ENCODE measurements at regions not wholly inside any gene's neighbourhood (a gene's known extent, or its start where the extent isn't known, plus 50 kb on each side); places are given as distances from the start of the nearest gene placed in this dataset.

DNA sequence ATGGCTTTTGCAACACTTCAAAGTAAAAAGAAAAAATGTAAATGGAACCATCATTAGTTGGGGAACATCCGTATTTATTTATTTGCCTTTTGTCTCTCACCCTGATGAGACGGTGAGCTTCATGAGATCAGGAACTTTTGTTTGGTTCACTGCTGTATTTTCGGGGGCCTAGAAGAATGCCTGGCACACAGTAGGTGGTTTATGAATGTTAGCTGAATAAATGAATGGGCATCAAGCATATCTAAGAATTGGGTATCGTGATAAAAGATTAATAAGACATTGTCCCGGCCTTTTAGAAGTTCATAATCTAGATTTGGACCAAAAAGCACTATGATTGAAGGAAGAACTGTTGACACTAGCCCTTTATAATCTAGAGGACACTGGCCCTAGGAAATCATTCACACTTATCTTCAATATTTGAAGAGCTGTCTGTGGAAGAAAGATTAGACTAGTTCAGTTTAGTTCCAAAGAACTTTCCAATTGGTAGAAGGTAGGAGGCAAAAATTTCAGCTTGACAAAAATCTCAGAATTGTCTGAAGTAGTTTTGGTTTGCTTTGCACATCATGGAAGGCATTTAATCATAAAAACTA lies 70.3 kb upstream of the CD83 start:
- TF ChIP-seq, protein P1, sequence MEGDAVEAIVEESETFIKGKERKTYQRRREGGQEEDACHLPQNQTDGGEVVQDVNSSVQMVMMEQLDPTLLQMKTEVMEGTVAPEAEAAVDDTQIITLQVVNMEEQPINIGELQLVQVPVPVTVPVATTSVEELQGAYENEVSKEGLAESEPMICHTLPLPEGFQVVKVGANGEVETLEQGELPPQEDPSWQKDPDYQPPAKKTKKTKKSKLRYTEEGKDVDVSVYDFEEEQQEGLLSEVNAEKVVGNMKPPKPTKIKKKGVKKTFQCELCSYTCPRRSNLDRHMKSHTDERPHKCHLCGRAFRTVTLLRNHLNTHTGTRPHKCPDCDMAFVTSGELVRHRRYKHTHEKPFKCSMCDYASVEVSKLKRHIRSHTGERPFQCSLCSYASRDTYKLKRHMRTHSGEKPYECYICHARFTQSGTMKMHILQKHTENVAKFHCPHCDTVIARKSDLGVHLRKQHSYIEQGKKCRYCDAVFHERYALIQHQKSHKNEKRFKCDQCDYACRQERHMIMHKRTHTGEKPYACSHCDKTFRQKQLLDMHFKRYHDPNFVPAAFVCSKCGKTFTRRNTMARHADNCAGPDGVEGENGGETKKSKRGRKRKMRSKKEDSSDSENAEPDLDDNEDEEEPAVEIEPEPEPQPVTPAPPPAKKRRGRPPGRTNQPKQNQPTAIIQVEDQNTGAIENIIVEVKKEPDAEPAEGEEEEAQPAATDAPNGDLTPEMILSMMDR (IDR thresholded peaks at IDR 0.05; ENCODE audit: poor library complexity, severe bottlenecking), result no peak
- Histone ChIP-seq H3K4me1 (ENCODE audit: insufficient read depth, poor library complexity, severe bottlenecking) (no peaks in the 10 kb centered on the region), H3K4me3 (ENCODE audit: severe bottlenecking) (no peak overlapping the region), H3K9me3 (ENCODE audit: severe bottlenecking) (no peaks in the 10 kb centered on the region), H3K27ac (ENCODE audit: poor library complexity, severe bottlenecking) (no peak overlapping the region), H3K27me3 (ENCODE audit: insufficient read depth, poor library complexity, severe bottlenecking) (no peaks in the 10 kb centered on the region), H3K36me3 (ENCODE audit: low read depth) (no peaks in the 10 kb centered on the region)
- DNase-seq (ENCODE audit: low spot score) (no peak), ATAC-seq (ENCODE audit: low read depth) (no peak)

DNA sequence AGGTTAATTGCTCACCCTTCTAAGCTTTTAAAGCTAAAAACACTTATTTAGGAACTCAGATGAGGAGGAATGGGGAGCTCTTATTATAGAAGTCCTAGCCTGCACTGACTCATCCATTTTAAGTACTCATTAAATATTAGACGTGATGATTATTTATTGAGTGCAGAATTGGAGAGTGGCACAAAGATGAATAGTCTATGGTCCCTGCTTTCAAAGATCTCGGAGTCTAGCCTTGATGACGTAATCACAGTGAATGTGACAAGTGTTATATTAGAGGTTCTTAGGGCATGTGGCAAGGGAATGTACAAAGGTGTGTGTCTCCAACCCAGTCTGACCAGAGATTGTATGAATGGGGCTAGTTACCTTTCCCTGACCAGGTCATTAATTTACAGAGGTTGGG lies 68.7 kb upstream of the CD83 start:
- Histone ChIP-seq H3K4me1 (ENCODE audit: insufficient read depth, poor library complexity, severe bottlenecking) (no peaks in the 10 kb centered on the region), H3K36me3 (ENCODE audit: low read depth) (no peaks in the 10 kb centered on the region), H3K27ac (ENCODE audit: poor library complexity, severe bottlenecking) (no peak overlapping the region), H3K9me3 (ENCODE audit: severe bottlenecking) (peaks cover 3% of the 10 kb centered on the region), H3K27me3 (ENCODE audit: insufficient read depth, poor library complexity, severe bottlenecking) (no peaks in the 10 kb centered on the region), H3K4me3 (ENCODE audit: severe bottlenecking) (no peak overlapping the region)
- DNase-seq (ENCODE audit: low spot score) (no peak), ATAC-seq (ENCODE audit: low read depth) (no peak)
- TF ChIP-seq, protein P1 (IDR thresholded peaks at IDR 0.05; ENCODE audit: poor library complexity, severe bottlenecking), result no peak

DNA sequence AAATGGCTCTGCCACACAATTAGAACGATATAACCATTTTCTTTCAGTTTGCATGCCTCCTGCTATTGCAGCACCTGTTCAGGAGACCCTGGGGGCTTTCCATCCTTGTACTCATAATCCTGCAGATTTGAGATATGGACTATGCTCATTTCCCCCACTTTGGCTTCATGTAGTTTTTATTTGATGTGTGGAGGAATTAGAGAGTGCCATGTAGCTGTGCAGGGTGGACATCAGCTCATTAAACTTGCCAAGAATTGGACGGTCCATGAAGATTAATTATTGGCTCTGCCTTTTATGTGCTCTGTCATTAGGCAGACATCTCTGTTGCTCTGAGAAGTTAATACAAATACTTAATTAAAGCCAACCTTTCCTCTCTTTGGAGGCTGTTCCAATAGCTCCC lies 66.2 kb upstream of the CD83 start:
- Histone ChIP-seq H3K27me3 (ENCODE audit: insufficient read depth, poor library complexity, severe bottlenecking) (no peaks in the 10 kb centered on the region), H3K9me3 (ENCODE audit: severe bottlenecking) (peaks cover 3% of the 10 kb centered on the region), H3K27ac (ENCODE audit: poor library complexity, severe bottlenecking) (no peak overlapping the region), H3K4me1 (ENCODE audit: insufficient read depth, poor library complexity, severe bottlenecking) (no peaks in the 10 kb centered on the region), H3K36me3 (ENCODE audit: low read depth) (no peaks in the 10 kb centered on the region), H3K4me3 (ENCODE audit: severe bottlenecking) (no peak overlapping the region)
- DNase-seq (ENCODE audit: low spot score) (no peak), ATAC-seq (ENCODE audit: low read depth) (no peak)
- TF ChIP-seq, protein P1 (IDR thresholded peaks at IDR 0.05; ENCODE audit: poor library complexity, severe bottlenecking), result no peak

DNA sequence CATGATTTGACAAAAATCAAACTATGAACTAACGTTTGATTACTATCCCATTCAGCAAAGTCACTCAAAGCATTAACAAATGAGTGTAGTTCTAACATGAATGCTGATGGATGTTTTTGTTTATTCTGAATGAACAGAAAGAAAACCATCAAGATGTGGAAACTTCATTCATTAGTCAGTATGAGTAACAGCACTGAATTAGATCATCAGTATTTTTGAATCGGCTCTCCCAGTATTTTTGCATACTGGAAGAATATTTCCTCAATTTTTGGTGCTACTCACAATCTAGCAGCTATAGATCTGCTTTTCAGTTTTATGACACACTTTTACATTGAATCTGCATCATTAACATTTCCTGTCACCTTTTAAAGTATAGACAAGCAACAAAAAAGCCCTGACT lies 63.8 kb upstream of the CD83 start:
- DNase-seq (ENCODE audit: low spot score) (no peak), ATAC-seq (ENCODE audit: low read depth) (no peak)
- no peak overlapping the region for H3K4me3 ChIP-seq (ENCODE audit: severe bottlenecking)
- TF ChIP-seq, protein P1 (IDR thresholded peaks at IDR 0.05; ENCODE audit: poor library complexity, severe bottlenecking), result no peak
- no peaks in the 10 kb centered on the region for H3K4me1 ChIP-seq (ENCODE audit: insufficient read depth, poor library complexity, severe bottlenecking)
- no peaks in the 10 kb centered on the region for H3K27me3 ChIP-seq (ENCODE audit: insufficient read depth, poor library complexity, severe bottlenecking)
- H3K27ac ChIP-seq (ENCODE audit: poor library complexity, severe bottlenecking), result no peak overlapping the region
- peaks cover 3% of the 10 kb centered on the region for H3K9me3 ChIP-seq (ENCODE audit: severe bottlenecking)
- H3K36me3 ChIP-seq (ENCODE audit: low read depth), result no peaks in the 10 kb centered on the region

DNA sequence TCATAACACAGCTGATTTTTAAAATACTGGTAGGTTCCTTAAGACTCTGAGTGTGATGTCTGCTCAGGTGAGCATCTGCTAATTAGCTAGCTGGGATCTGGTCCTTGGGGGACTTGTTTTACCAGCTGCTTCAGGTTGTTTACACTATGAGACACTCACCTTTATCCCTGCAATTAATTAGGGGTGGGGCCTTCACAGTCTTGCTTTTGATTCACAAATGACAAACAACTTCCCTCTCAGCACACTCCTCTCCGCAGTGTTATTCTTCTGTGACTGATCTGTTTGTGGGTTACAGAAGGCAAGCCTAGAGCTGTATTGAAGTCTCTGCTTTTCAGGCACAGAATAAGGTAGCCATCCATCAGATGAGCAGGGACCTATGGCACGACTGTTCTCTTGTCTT lies 62.0 kb upstream of the CD83 start:
- no peak overlapping the region for H3K27ac ChIP-seq (ENCODE audit: poor library complexity, severe bottlenecking)
- H3K27me3 ChIP-seq (ENCODE audit: insufficient read depth, poor library complexity, severe bottlenecking), result no peaks in the 10 kb centered on the region
- ATAC-seq (ENCODE audit: low read depth) (no peak), DNase-seq (ENCODE audit: low spot score) (no peak)
- H3K9me3 ChIP-seq (ENCODE audit: severe bottlenecking), result peaks cover 3% of the 10 kb centered on the region
- no peaks in the 10 kb centered on the region for H3K36me3 ChIP-seq (ENCODE audit: low read depth)
- TF ChIP-seq, protein P1 (IDR thresholded peaks at IDR 0.05; ENCODE audit: poor library complexity, severe bottlenecking), result no peak
- H3K4me1 ChIP-seq (ENCODE audit: insufficient read depth, poor library complexity, severe bottlenecking), result peaks cover 10% of the 10 kb centered on the region
- H3K4me3 ChIP-seq (ENCODE audit: severe bottlenecking), result no peak overlapping the region
